ENCODE measurements at regions not wholly inside any gene's neighbourhood (a gene's known extent, or its start where the extent isn't known, plus 50 kb on each side); places are given as distances from the start of the nearest gene placed in this dataset.
"Not testable (repeated sequence)": the region's sequence is repeated elsewhere in the genome, so short reads cannot be mapped to it uniquely, and the experiment has no call there.

DNA sequence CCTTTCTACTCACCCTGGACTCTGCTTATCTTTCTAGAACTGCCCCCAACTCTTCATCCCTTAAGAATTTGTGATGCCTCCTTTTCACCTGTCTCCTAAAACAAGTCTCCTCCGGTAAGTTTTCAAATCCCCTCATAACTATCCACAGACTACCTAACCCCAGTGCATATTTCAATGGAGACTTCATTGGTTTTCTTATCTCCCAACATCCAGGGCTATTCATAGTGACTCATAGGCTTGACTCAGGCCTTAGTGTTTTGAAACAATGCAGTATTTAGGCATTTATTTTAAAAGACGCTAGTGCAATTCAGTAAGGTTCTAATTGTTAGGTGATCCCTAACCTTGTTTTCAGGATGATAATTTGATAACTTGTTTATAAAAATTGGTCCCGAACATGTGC lies 399.2 kb downstream of the CPS1 start:
- no peak overlapping the region for H3K4me3 ChIP-seq (ENCODE audit: low read length)
- no peaks in the 10 kb centered on the region for H3K27me3 ChIP-seq (ENCODE audit: control insufficient read depth, insufficient read depth, low read length)
- peaks cover 3% of the 10 kb centered on the region for H3K9me3 ChIP-seq (ENCODE audit: control insufficient read depth, low read depth, low read length)
- H3K4me1 ChIP-seq (ENCODE audit: control insufficient read depth, insufficient read depth, low read length) = no peaks in the 10 kb centered on the region
- H3K27ac ChIP-seq (ENCODE audit: low read length) = no peak overlapping the region
- WGBS (ENCODE audit: insufficient coverage, low lambda C conversion rate) = 100% methylated on average over 1 of the region's 3 CpGs
- H3K36me3 ChIP-seq (ENCODE audit: control insufficient read depth, insufficient read depth, low read length) = no peaks in the 10 kb centered on the region
- no peak for DNase-seq

DNA sequence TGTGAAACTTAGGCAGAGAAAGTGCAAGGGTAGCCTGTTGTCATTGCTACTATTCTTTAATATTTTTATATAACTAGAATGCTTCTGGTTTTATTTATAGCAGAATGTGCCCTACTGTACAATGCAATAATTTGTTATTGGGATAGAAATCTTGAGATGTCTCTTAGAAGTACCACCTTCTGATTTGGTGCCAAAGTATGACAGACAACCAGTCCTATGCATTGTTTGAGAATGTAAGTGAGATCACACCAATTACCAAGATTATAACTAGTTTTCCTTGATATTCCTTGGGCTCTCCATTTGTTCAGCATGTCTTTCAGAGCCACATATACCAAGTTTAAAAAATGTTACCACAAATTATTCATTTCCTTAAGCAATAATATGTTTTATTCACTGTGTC lies 399.7 kb downstream of the CPS1 start:
- no peaks in the 10 kb centered on the region for H3K4me1 ChIP-seq (ENCODE audit: control insufficient read depth, insufficient read depth, low read length)
- no peaks in the 10 kb centered on the region for H3K36me3 ChIP-seq (ENCODE audit: control insufficient read depth, insufficient read depth, low read length)
- no peak overlapping the region for H3K27ac ChIP-seq (ENCODE audit: low read length)
- no peak for DNase-seq
- H3K27me3 ChIP-seq (ENCODE audit: control insufficient read depth, insufficient read depth, low read length) = no peaks in the 10 kb centered on the region
- H3K4me3 ChIP-seq (ENCODE audit: low read length) = no peak overlapping the region
- H3K9me3 ChIP-seq (ENCODE audit: control insufficient read depth, low read depth, low read length) = no peaks in the 10 kb centered on the region

DNA sequence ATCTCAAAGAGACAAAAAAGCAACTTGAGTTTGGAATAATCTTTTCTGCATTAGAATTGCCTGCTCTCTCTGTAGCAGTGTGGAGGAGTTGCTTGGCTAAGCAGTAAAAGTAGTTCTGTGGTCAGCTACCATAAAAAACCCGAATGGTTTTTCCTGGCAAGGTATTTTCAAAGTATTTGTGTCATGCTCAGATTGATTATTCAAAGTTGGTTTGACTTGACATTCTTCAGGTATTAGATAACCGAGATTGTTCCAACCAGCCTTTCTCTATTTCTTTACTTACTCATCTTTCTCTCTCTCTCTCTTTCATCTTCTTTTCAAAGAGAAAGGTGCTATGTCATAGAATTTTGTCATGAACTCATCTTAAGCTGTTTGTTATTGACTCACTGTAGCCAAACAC lies 404.9 kb downstream of the CPS1 start:
- WGBS (ENCODE audit: insufficient coverage, low lambda C conversion rate) = 75% methylated on average over 1 of the region's 2 CpGs
- Histone ChIP-seq H3K27me3 (ENCODE audit: control insufficient read depth, insufficient read depth, low read length) (no peaks in the 10 kb centered on the region), H3K27ac (ENCODE audit: low read length) (no peak overlapping the region), H3K4me3 (ENCODE audit: low read length) (no peak overlapping the region), H3K9me3 (ENCODE audit: control insufficient read depth, low read depth, low read length) (no peaks in the 10 kb centered on the region), H3K4me1 (ENCODE audit: control insufficient read depth, insufficient read depth, low read length) (no peaks in the 10 kb centered on the region), H3K36me3 (ENCODE audit: control insufficient read depth, insufficient read depth, low read length) (no peaks in the 10 kb centered on the region)
- DNase-seq = no peak

DNA sequence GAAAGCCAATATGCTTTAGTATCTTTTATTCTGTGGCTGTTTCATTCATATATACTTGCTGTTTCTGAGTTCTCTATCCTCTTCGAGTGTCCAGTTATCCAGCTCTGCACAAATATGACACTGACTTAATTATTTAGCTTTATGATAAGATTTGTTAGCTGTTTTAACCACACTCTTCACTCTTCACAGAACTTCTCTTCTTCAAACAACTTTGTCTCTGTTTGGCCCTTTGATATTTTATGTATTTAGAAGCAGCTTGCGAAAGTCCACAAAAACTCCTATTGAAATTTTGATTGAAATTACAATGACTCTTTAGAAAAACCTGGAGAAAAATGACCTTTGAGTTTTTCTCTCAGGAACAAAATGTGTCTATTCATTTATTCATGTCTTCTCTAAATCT lies 407.0 kb downstream of the CPS1 start:
- no peak for DNase-seq
- Histone ChIP-seq H3K27me3 (ENCODE audit: control insufficient read depth, insufficient read depth, low read length) (no peaks in the 10 kb centered on the region), H3K9me3 (ENCODE audit: control insufficient read depth, low read depth, low read length) (no peaks in the 10 kb centered on the region), H3K27ac (ENCODE audit: low read length) (no peak overlapping the region), H3K4me1 (ENCODE audit: control insufficient read depth, insufficient read depth, low read length) (no peaks in the 10 kb centered on the region), H3K4me3 (ENCODE audit: low read length) (no peak overlapping the region), H3K36me3 (ENCODE audit: control insufficient read depth, insufficient read depth, low read length) (no peaks in the 10 kb centered on the region)
- no CpG with 5 or more reads among the region's 2 CpGs for WGBS (ENCODE audit: insufficient coverage, low lambda C conversion rate)

DNA sequence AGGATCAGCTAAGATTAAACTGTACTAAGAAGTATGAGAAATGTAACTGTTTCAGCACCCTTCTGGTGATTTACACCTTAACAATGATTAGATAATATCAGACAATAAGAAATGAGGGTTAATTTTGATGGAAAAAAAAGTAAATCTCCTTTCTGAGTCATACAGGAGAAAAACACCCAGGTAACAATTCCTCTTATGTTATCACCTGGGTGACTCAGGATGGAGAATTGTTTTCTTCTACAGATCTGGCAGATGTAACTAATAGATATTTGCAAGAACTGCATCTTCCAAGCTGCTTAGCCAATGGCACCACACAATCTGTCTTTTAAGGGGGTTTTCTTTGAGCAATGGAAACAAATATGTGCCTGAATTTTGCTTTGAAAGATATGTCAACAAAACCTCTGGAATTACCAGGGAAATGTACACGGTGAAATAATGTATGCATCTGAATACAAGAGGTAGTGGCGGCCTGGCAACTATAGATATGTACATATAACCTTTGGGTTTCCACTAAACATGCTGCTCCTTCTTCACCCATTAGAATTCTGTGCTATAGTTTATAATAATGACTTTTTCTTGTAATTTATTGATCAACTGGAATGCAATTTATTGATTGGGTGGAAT lies 407.9 kb downstream of the CPS1 start:
- Histone ChIP-seq H3K36me3 (ENCODE audit: control insufficient read depth, insufficient read depth, low read length) (no peaks in the 10 kb centered on the region), H3K9me3 (ENCODE audit: control insufficient read depth, low read depth, low read length) (no peaks in the 10 kb centered on the region), H3K4me1 (ENCODE audit: control insufficient read depth, insufficient read depth, low read length) (no peaks in the 10 kb centered on the region), H3K27ac (ENCODE audit: low read length) (no peak overlapping the region), H3K4me3 (ENCODE audit: low read length) (no peak overlapping the region), H3K27me3 (ENCODE audit: control insufficient read depth, insufficient read depth, low read length) (no peaks in the 10 kb centered on the region)
- no CpG with 5 or more reads among the region's 2 CpGs for WGBS (ENCODE audit: insufficient coverage, low lambda C conversion rate)
- no peak for DNase-seq

DNA sequence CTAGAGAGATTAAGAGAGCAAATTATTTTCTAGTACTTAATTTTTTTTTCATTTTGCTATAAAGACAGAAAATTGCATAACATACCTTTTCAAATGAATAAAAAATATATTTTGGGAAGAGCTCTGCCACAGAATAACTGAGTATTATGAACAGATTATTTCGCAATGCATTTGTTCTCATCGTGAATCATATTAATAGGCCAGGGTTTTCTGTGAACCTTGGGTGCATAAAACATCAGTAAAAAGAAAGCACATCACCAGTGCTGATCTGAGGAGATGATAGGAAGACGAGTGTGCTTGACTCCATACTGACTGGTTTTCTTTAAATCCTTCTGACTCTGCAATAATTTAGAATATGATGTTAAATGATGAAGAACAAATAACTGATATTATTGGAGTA lies 409.1 kb downstream of the CPS1 start:
- no peaks in the 10 kb centered on the region for H3K9me3 ChIP-seq (ENCODE audit: control insufficient read depth, low read depth, low read length)
- H3K4me1 ChIP-seq (ENCODE audit: control insufficient read depth, insufficient read depth, low read length) = no peaks in the 10 kb centered on the region
- H3K27ac ChIP-seq (ENCODE audit: low read length) = no peak overlapping the region
- H3K4me3 ChIP-seq (ENCODE audit: low read length) = no peak overlapping the region
- no peaks in the 10 kb centered on the region for H3K36me3 ChIP-seq (ENCODE audit: control insufficient read depth, insufficient read depth, low read length)
- no peaks in the 10 kb centered on the region for H3K27me3 ChIP-seq (ENCODE audit: control insufficient read depth, insufficient read depth, low read length)
- WGBS (ENCODE audit: insufficient coverage, low lambda C conversion rate) = 83% methylated on average over 2 of the region's 3 CpGs
- no peak for DNase-seq

DNA sequence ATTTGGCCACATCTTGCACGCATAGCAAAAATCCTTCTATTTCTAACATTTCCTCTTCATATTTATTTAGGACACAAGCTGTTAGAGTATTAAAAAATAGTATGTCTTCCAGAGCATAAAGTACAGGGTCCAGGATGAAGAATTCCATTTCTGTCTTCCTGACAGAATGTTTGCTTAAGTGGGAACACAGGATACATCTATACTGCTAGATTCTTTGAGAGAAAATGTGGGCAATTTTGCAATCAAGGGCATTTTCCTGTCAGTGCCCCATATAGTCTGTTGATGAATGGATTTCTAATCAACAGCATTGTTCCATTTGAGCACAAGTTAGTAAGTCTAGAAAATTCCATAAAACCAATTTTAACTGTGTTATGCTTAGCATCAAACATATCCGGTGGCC lies 409.9 kb downstream of the CPS1 start:
- H3K27me3 ChIP-seq (ENCODE audit: control insufficient read depth, insufficient read depth, low read length) = no peaks in the 10 kb centered on the region
- H3K9me3 ChIP-seq (ENCODE audit: control insufficient read depth, low read depth, low read length) = no peaks in the 10 kb centered on the region
- WGBS (ENCODE audit: insufficient coverage, low lambda C conversion rate) = 94% methylated on average over 2 of the region's 2 CpGs
- H3K36me3 ChIP-seq (ENCODE audit: control insufficient read depth, insufficient read depth, low read length) = no peaks in the 10 kb centered on the region
- no peak overlapping the region for H3K27ac ChIP-seq (ENCODE audit: low read length)
- no peak overlapping the region for H3K4me3 ChIP-seq (ENCODE audit: low read length)
- DNase-seq = no peak
- no peaks in the 10 kb centered on the region for H3K4me1 ChIP-seq (ENCODE audit: control insufficient read depth, insufficient read depth, low read length)

DNA sequence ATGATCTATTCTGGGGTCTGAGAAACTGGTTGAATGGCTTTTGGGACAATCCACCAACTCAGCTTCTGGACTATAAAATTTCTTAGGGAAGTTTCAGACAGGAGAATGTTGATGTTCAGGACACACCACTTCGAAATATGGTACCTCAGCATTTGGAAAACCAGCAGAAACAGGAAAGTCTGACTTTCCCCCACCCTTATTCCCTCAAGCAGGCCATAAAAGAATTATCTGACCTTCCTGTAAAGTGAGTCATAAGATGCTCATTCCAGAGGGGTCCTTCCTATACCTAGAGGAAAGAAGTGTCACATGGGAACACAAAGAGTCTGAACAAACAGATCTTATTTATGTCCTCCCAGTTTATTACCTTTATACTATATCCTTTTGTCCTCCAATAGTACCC lies 415.0 kb downstream of the CPS1 start:
- DNase-seq = no peak
- H3K27ac ChIP-seq (ENCODE audit: low read length) = no peak overlapping the region
- no peak overlapping the region for H3K4me3 ChIP-seq (ENCODE audit: low read length)
- H3K9me3 ChIP-seq (ENCODE audit: control insufficient read depth, low read depth, low read length) = no peaks in the 10 kb centered on the region
- H3K27me3 ChIP-seq (ENCODE audit: control insufficient read depth, insufficient read depth, low read length) = no peaks in the 10 kb centered on the region
- no CpG with 5 or more reads among the region's 1 CpG for WGBS (ENCODE audit: insufficient coverage, low lambda C conversion rate)
- H3K4me1 ChIP-seq (ENCODE audit: control insufficient read depth, insufficient read depth, low read length) = no peaks in the 10 kb centered on the region
- no peaks in the 10 kb centered on the region for H3K36me3 ChIP-seq (ENCODE audit: control insufficient read depth, insufficient read depth, low read length)

DNA sequence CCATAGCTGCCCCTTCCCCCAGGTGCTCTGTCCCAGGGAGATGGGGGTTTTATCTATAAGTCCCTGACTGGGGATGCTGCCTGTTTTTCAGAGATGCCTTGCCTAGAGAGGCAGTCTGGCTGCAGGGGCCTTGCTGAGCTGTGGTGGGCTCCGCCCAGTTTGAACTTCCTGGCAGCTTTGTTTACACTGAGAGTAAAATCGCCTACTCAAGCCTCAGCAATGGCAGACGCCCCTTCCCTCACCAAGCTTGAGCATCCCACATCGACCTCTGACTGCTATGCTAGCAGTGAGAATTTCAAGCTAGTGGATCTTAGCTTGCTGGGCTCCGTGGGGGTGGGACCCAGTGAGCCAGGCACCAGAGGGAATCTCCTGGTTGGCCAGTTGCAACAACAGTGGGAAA lies 430.4 kb downstream of the CPS1 start:
- DNase-seq; H3K27me3 ChIP-seq (ENCODE audit: control insufficient read depth, insufficient read depth, low read length); H3K27ac ChIP-seq (ENCODE audit: low read length); H3K9me3 ChIP-seq (ENCODE audit: control insufficient read depth, low read depth, low read length); H3K4me1 ChIP-seq (ENCODE audit: control insufficient read depth, insufficient read depth, low read length); H3K36me3 ChIP-seq (ENCODE audit: control insufficient read depth, insufficient read depth, low read length); H3K4me3 ChIP-seq (ENCODE audit: low read length): not testable (repeated sequence)
- no CpG with 5 or more reads among the region's 5 CpGs for WGBS (ENCODE audit: insufficient coverage, low lambda C conversion rate)

DNA sequence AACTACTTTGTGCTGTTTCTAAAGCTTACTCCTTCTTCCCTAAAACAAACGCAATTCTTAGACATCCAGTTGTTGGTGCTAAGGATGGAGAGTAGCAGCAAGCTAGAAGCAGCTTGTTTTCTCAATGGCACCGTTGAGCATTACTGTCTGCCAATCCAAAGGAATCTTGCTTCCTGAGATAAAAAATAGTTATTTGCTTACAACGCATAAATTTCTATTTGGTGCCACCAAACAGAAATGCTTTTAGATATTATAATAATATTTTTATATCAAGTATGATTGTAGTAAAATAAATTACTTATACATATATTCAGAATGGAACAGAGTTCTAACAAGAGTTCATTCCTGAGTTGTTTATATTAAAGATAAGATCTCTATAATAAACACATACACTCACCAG lies 434.7 kb downstream of the CPS1 start:
- WGBS (ENCODE audit: insufficient coverage, low lambda C conversion rate) = 100% methylated on average over 1 of the region's 3 CpGs

DNA sequence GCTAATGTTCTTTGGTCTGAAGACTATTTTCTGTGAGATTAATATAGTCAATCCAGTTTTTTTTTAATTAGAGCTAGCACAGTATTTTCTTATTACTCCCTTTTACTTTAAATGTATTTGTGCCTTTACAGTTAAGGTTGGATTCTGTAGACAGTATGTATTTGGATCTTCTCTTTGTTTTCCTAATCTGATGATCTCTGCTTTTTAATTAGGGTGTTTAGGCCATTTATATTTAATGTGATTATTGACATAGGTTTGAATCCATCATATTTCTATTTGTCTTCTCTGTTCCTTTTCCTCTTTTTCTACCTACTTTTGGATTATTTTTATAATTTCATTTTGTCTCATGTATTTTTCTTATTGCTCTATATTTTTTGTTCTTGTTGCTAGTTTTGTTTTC lies 437.7 kb downstream of the CPS1 start:
- Histone ChIP-seq H3K9me3 (ENCODE audit: control insufficient read depth, low read depth, low read length) (no peaks in the 10 kb centered on the region), H3K27me3 (ENCODE audit: control insufficient read depth, insufficient read depth, low read length) (no peaks in the 10 kb centered on the region), H3K36me3 (ENCODE audit: control insufficient read depth, insufficient read depth, low read length) (no peaks in the 10 kb centered on the region), H3K4me3 (ENCODE audit: low read length) (no peak overlapping the region), H3K4me1 (ENCODE audit: control insufficient read depth, insufficient read depth, low read length) (no peaks in the 10 kb centered on the region), H3K27ac (ENCODE audit: low read length) (no peak overlapping the region)
- no peak for DNase-seq

More for the DNA sequence above, 434.7 kb downstream of the CPS1 start:
- no peak for DNase-seq
- H3K4me3 ChIP-seq (ENCODE audit: low read length) = no peak overlapping the region
- H3K27me3 ChIP-seq (ENCODE audit: control insufficient read depth, insufficient read depth, low read length) = no peaks in the 10 kb centered on the region
- no peaks in the 10 kb centered on the region for H3K9me3 ChIP-seq (ENCODE audit: control insufficient read depth, low read depth, low read length)
- no peaks in the 10 kb centered on the region for H3K36me3 ChIP-seq (ENCODE audit: control insufficient read depth, insufficient read depth, low read length)
- no peak overlapping the region for H3K27ac ChIP-seq (ENCODE audit: low read length)
- H3K4me1 ChIP-seq (ENCODE audit: control insufficient read depth, insufficient read depth, low read length) = no peaks in the 10 kb centered on the region
